HG03097 (cell line): ENCODE measurements at regions not wholly inside any gene's neighbourhood (a gene's known extent, or its start where the extent isn't known, plus 50 kb on each side); places are given as distances from the start of the nearest gene placed in this dataset.

Source experiments
- ATAC-seq: cut with Tn5 transposase; IDR thresholded peaks from one replicate; pipeline ENCODE4 v1.9.1; 2021; ENCODE audit not compliant: unreplicated experiment, low FRiP score

GRCh38 chr4:114280645-114281044 lies 301.2 kb upstream of the ARSJ start:
- ATAC-seq = no peak

GRCh38 chr4:114281164-114281960 lies 301.9 kb upstream of the ARSJ start:
- no peak for ATAC-seq

GRCh38 chr4:114282937-114283336 lies 303.5 kb upstream of the ARSJ start:
- ATAC-seq = no peak

GRCh38 chr4:114284629-114285028 lies 305.2 kb upstream of the ARSJ start:
- no peak for ATAC-seq

GRCh38 chr4:114286262-114286810 lies 306.9 kb upstream of the ARSJ start:
- ATAC-seq = no peak

- no peak for ATAC-seq
Observed at GRCh38 chr4:114287079-114287696, 307.7 kb upstream of the ARSJ start.

- no peak for ATAC-seq
Observed at GRCh38 chr4:114296126-114296525, 302.5 kb upstream of the UGT8 start.

GRCh38 chr4:114302472-114302871 lies 296.1 kb upstream of the UGT8 start:
- ATAC-seq = no peak

- ATAC-seq = no peak
Observed at GRCh38 chr4:114304046-114304445, 294.6 kb upstream of the UGT8 start.

GRCh38 chr4:114304567-114304966 lies 294.0 kb upstream of the UGT8 start:
- no peak for ATAC-seq

- no peak for ATAC-seq
Observed at GRCh38 chr4:114306946-114307345, 291.7 kb upstream of the UGT8 start.

GRCh38 chr4:114310296-114310925 lies 288.2 kb upstream of the UGT8 start:
- ATAC-seq = no peak

- no peak for ATAC-seq
Observed at GRCh38 chr4:114311787-114312186, 286.8 kb upstream of the UGT8 start.

GRCh38 chr4:114312338-114312737 lies 286.3 kb upstream of the UGT8 start:
- ATAC-seq = no peak

GRCh38 chr4:114316789-114317188 lies 281.8 kb upstream of the UGT8 start:
- ATAC-seq = no peak

GRCh38 chr4:114317564-114317963 lies 281.0 kb upstream of the UGT8 start:
- no peak for ATAC-seq

GRCh38 chr4:114318309-114318708 lies 280.3 kb upstream of the UGT8 start:
- no peak for ATAC-seq

GRCh38 chr4:114320126-114320525 lies 278.5 kb upstream of the UGT8 start:
- no peak for ATAC-seq

- no peak for ATAC-seq
Observed at GRCh38 chr4:114321366-114321765, 277.2 kb upstream of the UGT8 start.

- no peak for ATAC-seq
Observed at GRCh38 chr4:114323841-114324240, 274.8 kb upstream of the UGT8 start.

- no peak for ATAC-seq
Observed at GRCh38 chr4:114326358-114326757, 272.2 kb upstream of the UGT8 start.
